Keratinocyte (primary cell): ENCODE measurements at regions not wholly inside any gene's neighbourhood (a gene's known extent, or its start where the extent isn't known, plus 50 kb on each side); places are given as distances from the start of the nearest gene placed in this dataset.

Experiments
- DNase-seq: peaks from one replicate; pipeline ENCODE4 v3.0.0-alpha.2; 2011; ENCODE audit warnings: low read depth, missing footprints, low spot score
- FAIRE-seq: peaks from 2 replicates; lab custom pipeline; 2011; peaks lifted over from hg19 to GRCh38; lab: Jason Lieb, UNC
- H2AFZ ChIP-seq: 2 replicates; pipeline ENCODE4 v1.6.0; 2012; ENCODE audit warnings: low read length, control low read depth, inconsistent platforms; ENCODE audit not compliant: control insufficient read depth
- H3K27ac ChIP-seq: 2 replicates; pipeline ENCODE4 v1.5.1; 2011; ENCODE audit warnings: low read length; ENCODE audit not compliant: control insufficient read depth, insufficient read depth
- H3K27me3 ChIP-seq: 3 replicates; pipeline ENCODE4 v1.6.0; 2011; ENCODE audit warnings: low read length; ENCODE audit not compliant: control insufficient read depth, insufficient read depth; ENCODE audit errors: extremely low read depth
- H3K36me3 ChIP-seq, 2 experiments: 2 replicates in 1 of 2; 3 replicates in 1 of 2; pipeline ENCODE4 v1.5.1; 2011; ENCODE audit warnings: low read length in 2 of 2, mild to moderate bottlenecking in 1 of 2; ENCODE audit not compliant: control insufficient read depth in 2 of 2, insufficient read depth in 2 of 2; ENCODE audit errors: extremely low read depth in 1 of 2
- H3K4me1 ChIP-seq: 3 replicates; pipeline ENCODE4 v1.5.1; 2011; ENCODE audit warnings: low read length; ENCODE audit not compliant: control insufficient read depth, insufficient read depth; ENCODE audit errors: extremely low read depth
- H3K4me2 ChIP-seq: 3 replicates; pipeline ENCODE4 v1.6.0; 2011; ENCODE audit warnings: low read depth, low read length; ENCODE audit not compliant: control insufficient read depth, insufficient read depth; ENCODE audit errors: extremely low read depth
- H3K4me3 ChIP-seq, 3 experiments: fragments of 200-600 bp in 1 of 3; sonication (generic) in 1 of 3; 2 replicates in 2 of 3; 3 replicates in 1 of 3; pipeline ENCODE4 v1.5.1; 2011 to 2016; ENCODE audit warnings: low read length in 3 of 3, mild to moderate bottlenecking in 3 of 3, control low read depth in 2 of 3, inconsistent platforms in 1 of 3, low read depth in 1 of 3, mixed read lengths in 1 of 3, mixed run types in 1 of 3, moderate library complexity in 1 of 3; ENCODE audit not compliant: control insufficient read depth in 2 of 3, insufficient read depth in 2 of 3; ENCODE audit errors: extremely low read depth in 1 of 3
- H3K79me2 ChIP-seq: 2 replicates; pipeline ENCODE4 v1.6.0; 2012; ENCODE audit warnings: low read length; ENCODE audit not compliant: control insufficient read depth, insufficient read depth
- H3K9ac ChIP-seq: 3 replicates; pipeline ENCODE4 v1.6.0; 2011; ENCODE audit warnings: low read length; ENCODE audit not compliant: control insufficient read depth, insufficient read depth; ENCODE audit errors: extremely low read depth
- H3K9me1 ChIP-seq: 3 replicates; pipeline ENCODE4 v1.6.0; 2011; ENCODE audit warnings: low read length; ENCODE audit not compliant: control insufficient read depth, insufficient read depth; ENCODE audit errors: extremely low read depth
- H3K9me3 ChIP-seq: 2 replicates; pipeline ENCODE4 v1.5.1; 2012; ENCODE audit warnings: low read depth, low read length; ENCODE audit not compliant: control insufficient read depth
- H4K20me1 ChIP-seq: 3 replicates; pipeline ENCODE4 v1.6.0; 2011; ENCODE audit warnings: low read length; ENCODE audit not compliant: control insufficient read depth, insufficient read depth; ENCODE audit errors: extremely low read depth
- CTCF ChIP-seq, 3 experiments: IDR thresholded peaks in 1 of 3; conservative IDR thresholded peaks in 1 of 3; optimal IDR thresholded peaks in 1 of 3; 2 replicates in 2 of 3; 3 replicates in 1 of 3; pipeline versions ENCODE3 to v1.5.1; 2011; ENCODE audit warnings: low read length in 3 of 3, mild to moderate bottlenecking in 3 of 3, moderate library complexity in 2 of 3, control low read depth in 1 of 3, inconsistent platforms in 1 of 3; ENCODE audit not compliant: insufficient read depth in 2 of 3; ENCODE audit errors: extremely low read depth in 1 of 3
- EZH2 ChIP-seq: IDR thresholded peaks from one replicate; pipeline ENCODE4 v1.6.1; 2012; ENCODE audit warnings: inconsistent platforms, mild to moderate bottlenecking, low read length, moderate library complexity
- dilution Hi-C: fragments of 300-500 bp; cut with MboI; formaldehyde crosslinking; loops from one replicate; pipeline ENCODE4 v1.7.0; 2020; ENCODE audit warnings: low sequenced_read_pairs; ENCODE audit not compliant: extremely low pct_ligation_motif_present

- TF ChIP-seq EZH2: no peak
- TF ChIP-seq CTCF (optimal IDR thresholded peaks at IDR 0.05 in 1 of 3, IDR thresholded peaks at IDR 0.05 in 1 of 3, conservative IDR thresholded peaks at IDR 0.05 in 1 of 3; ENCODE audit: extremely low read depth in 1 of 3, insufficient read depth in 2 of 3, low read length in 3 of 3): no peak
- Histone ChIP-seq H3K4me1 (no peaks in the 10 kb centered on the region), H4K20me1 (no peaks in the 10 kb centered on the region), H3K9me3 (no peaks in the 10 kb centered on the region), H3K27me3 (peaks cover 15% of the 10 kb centered on the region), H3K79me2 (no peaks in the 10 kb centered on the region), H3K4me2 (no peak overlapping the region), H3K36me3 (no peaks in the 10 kb centered on the region), H3K9ac (no peak overlapping the region), H3K27ac (no peak overlapping the region), H3K4me3 (no peak overlapping the region), H3K9me1 (no peaks in the 10 kb centered on the region), H2AFZ (no peak overlapping the region)
- dilution Hi-C loops: no loop called here
- no peak for FAIRE-seq
- DNase-seq: no peak
These were observed 71.4 kb downstream of the SEC61G start for GRCh38 chr7:54687462-54688212.

- H2AFZ ChIP-seq: no peak overlapping the region
- H3K27me3 ChIP-seq: peaks cover 4% of the 10 kb centered on the region
- no peaks in the 10 kb centered on the region for H3K4me1 ChIP-seq
- H3K9me1 ChIP-seq: no peaks in the 10 kb centered on the region
- no peak overlapping the region for H3K9ac ChIP-seq
- no peaks in the 10 kb centered on the region for H4K20me1 ChIP-seq
- DNase-seq (no peak), FAIRE-seq (no peak)
- no peaks in the 10 kb centered on the region for H3K79me2 ChIP-seq
- no peak overlapping the region for H3K27ac ChIP-seq
- TF ChIP-seq CTCF (optimal IDR thresholded peaks at IDR 0.05 in 1 of 3, IDR thresholded peaks at IDR 0.05 in 1 of 3, conservative IDR thresholded peaks at IDR 0.05 in 1 of 3; ENCODE audit: extremely low read depth in 1 of 3, insufficient read depth in 2 of 3, low read length in 3 of 3) (no peak), EZH2 (no peak)
- H3K4me3 ChIP-seq: no peak overlapping the region
- H3K36me3 ChIP-seq: no peaks in the 10 kb centered on the region
- H3K9me3 ChIP-seq: no peaks in the 10 kb centered on the region
- dilution Hi-C loops: no loop called here
- H3K4me2 ChIP-seq: no peak overlapping the region
These were observed 78.5 kb downstream of the SEC61G start for GRCh38 chr7:54680377-54681005.
